Prostate gland (tissue), 2 donors: ENCODE measurements at regions not wholly inside any gene's neighbourhood (a gene's known extent, or its start where the extent isn't known, plus 50 kb on each side); places are given as distances from the start of the nearest gene placed in this dataset.
A peak's percentile ranks its signal among the peaks of the same experiment; 100 is the strongest.

ENCODE experiments used
- DNase-seq: peaks from one replicate; pipeline ENCODE4 v3.0.0-alpha.2; 2019; ENCODE audit warnings: low spot score
- H3K27ac ChIP-seq, 2 donors: fragments of 200-600 bp; sonication (generic); 2 replicates each; pipeline ENCODE4 v1.5.1; 2017 to 2019
- H3K27me3 ChIP-seq: fragments of 200-600 bp; sonication (generic); replicated peaks from 2 replicates; pipeline ENCODE4 v1.5.1; 2019; ENCODE audit not compliant: insufficient read depth
- H3K36me3 ChIP-seq, 2 donors: fragments of 200-600 bp; sonication (generic); 1 replicate in 1 of 2; 2 replicates in 1 of 2; pipeline versions ENCODE4 v1.5.1 to v1.8.1; 2017 to 2019
- H3K4me1 ChIP-seq: fragments of 200-600 bp; sonication (generic); replicated peaks from 2 replicates; pipeline ENCODE4 v1.5.1; 2019
- H3K4me3 ChIP-seq, 2 donors: fragments of 200-600 bp; sonication (generic); 2 replicates each; pipeline ENCODE4 v1.5.1; 2017 to 2019
- H3K9me3 ChIP-seq: fragments of 200-600 bp; sonication (generic); 2 replicates; pipeline ENCODE4 v1.5.1; 2017
- POLR2A ChIP-seq: fragments of 450-650 bp; IDR thresholded peaks from one replicate; pipeline ENCODE4 v1.6.1; 2016; ENCODE audit warnings: antibody characterized with exemption, mild to moderate bottlenecking
- POLR2AphosphoS5 ChIP-seq: sonication (generic); formaldehyde crosslinking; IDR thresholded peaks from one replicate; pipeline ENCODE4 v1.6.1; 2017; ENCODE audit warnings: antibody characterized with exemption
- WGBS: methylation state at CpG from one replicate; pipeline ENCODE4 v1.1.5; 2018; 5-methylcytosine and 5-hydroxymethylcytosine counted together
- intact Hi-C: fragments of 100-400 bp; cut with DNase I; formaldehyde crosslinking; loops from one replicate; pipeline ENCODE4 v1.14.2; 2022
- TF ChIP-seq, protein P1 (sequence below), 4 experiments: fragments of 200-600 bp in 2 of 4; fragments of 450-650 bp in 2 of 4; sonication (generic) in 2 of 4; IDR thresholded peaks; 1 replicate in 3 of 4; 2 replicates in 1 of 4; pipeline ENCODE4 v1.5.1; 2016 to 2019; ENCODE audit warnings: antibody characterized with exemption in 4 of 4, mild to moderate bottlenecking in 2 of 4, moderate library complexity in 2 of 4

DNA sequence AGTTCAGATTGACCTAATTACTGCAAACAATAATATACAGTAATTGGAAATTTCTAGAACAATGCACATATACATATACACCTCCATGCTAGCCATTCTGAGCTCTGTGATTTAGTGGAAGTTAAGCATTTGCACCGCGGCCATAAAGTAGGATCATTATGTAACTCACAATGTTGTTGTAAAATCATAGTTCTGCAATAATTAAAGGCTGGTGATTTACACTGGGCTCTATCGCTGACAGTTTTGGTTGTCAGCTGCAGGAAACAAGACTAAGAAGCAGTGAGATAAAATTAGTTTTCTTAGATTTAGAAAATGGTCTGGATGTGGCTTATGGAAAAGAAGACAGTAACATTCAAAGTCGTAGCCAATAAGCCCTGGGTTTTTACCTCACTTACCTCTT lies 776.3 kb downstream of the TMEM121 start:
- Histone ChIP-seq H3K27me3 (no peaks in the 10 kb centered on the region), H3K9me3 (no peaks in the 10 kb centered on the region), H3K27ac (no peak overlapping the region), H3K4me3 (no peak overlapping the region), H3K36me3 (no peaks in the 10 kb centered on the region), H3K4me1 (no peaks in the 10 kb centered on the region)
- intact Hi-C loops: no loop called here
- no peak for DNase-seq
- no peak for TF ChIP-seq POLR2AphosphoS5
- TF ChIP-seq, protein P1, sequence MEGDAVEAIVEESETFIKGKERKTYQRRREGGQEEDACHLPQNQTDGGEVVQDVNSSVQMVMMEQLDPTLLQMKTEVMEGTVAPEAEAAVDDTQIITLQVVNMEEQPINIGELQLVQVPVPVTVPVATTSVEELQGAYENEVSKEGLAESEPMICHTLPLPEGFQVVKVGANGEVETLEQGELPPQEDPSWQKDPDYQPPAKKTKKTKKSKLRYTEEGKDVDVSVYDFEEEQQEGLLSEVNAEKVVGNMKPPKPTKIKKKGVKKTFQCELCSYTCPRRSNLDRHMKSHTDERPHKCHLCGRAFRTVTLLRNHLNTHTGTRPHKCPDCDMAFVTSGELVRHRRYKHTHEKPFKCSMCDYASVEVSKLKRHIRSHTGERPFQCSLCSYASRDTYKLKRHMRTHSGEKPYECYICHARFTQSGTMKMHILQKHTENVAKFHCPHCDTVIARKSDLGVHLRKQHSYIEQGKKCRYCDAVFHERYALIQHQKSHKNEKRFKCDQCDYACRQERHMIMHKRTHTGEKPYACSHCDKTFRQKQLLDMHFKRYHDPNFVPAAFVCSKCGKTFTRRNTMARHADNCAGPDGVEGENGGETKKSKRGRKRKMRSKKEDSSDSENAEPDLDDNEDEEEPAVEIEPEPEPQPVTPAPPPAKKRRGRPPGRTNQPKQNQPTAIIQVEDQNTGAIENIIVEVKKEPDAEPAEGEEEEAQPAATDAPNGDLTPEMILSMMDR (IDR thresholded peaks at IDR 0.05): no peak
- TF ChIP-seq POLR2A: no peak
- WGBS: 39% methylated on average over 4 of the region's 4 CpGs

DNA sequence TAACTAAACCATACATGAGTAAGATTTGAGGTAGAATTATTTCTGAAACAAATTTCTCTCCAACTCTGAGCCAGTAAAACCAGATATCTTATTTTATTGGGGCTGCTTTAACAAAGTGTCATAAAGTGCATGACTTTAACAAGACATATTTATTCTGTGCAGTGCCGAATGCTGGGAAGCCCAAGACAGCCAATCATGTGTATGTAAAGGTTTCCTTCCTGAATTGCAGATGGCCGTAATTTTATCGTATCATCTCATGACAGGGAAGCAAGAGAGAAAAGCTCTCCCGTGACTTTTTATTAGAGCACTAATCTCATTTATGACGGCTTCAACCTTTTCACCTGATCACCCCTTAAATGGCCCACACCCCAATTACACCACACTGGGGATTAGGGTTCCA lies 777.9 kb downstream of the TMEM121 start:
- TF ChIP-seq POLR2AphosphoS5: no peak
- TF ChIP-seq, protein P1 (IDR thresholded peaks at IDR 0.05): no peak
- TF ChIP-seq POLR2A: no peak
- Histone ChIP-seq H3K9me3 (no peaks in the 10 kb centered on the region), H3K4me1 (no peaks in the 10 kb centered on the region), H3K36me3 (no peaks in the 10 kb centered on the region), H3K27ac (no peak overlapping the region), H3K4me3 (no peak overlapping the region), H3K27me3 (no peaks in the 10 kb centered on the region)
- 72% methylated on average over 5 of the region's 5 CpGs for WGBS
- intact Hi-C loops: no loop called here
- DNase-seq: no peak

DNA sequence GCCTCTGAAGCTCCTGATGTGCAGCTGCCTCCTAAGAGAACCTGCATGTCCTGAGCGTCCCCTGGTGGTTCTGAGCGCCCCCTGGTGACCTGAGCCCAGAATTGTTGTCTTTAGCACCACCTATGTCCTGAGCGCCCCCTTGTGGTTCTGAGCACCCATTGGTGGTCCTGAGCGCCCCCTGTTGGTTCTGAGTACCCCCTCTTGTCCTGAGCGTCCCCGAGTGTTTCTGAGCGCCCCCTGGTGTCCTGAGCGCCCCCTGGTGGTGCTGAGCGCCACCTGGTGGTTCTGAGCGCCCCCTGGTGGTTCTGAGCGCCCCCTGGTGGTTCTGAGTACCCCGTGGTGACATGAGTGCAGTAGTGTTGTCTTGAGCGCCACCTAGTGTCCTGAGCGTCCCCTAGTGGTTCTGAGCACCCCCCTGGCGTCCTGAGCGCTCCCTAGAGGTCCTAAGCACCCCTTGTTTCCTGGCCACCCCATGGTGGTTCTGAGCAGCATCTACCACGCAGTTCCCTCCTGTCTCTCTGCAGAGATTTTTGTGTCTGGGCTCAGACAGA lies 782.5 kb downstream of the TMEM121 start:
- no peak overlapping the region for H3K27ac ChIP-seq

DNA sequence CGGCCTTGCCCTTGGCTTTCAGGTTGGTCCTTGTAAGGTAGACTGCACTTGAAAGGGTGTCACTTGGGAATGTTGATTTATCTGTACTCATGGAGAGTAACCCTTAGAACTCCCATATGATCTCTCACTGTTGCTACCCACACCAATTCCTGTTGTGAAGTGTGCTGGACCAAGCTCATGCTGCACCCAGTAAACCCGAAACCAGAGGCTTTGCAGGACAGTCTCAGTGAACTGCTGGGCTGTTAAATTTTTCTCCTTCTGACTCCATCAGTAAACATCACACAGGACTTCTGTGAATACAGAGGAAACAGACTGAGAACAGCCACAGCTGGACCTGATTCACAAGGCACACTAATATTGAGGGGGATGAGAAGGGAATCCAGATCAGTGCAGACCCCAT lies 783.0 kb downstream of the TMEM121 start:
- Histone ChIP-seq H3K27ac (no peak overlapping the region), H3K36me3 (no peaks in the 10 kb centered on the region), H3K4me3 (no peak overlapping the region), H3K9me3 (no peaks in the 10 kb centered on the region), H3K27me3 (no peaks in the 10 kb centered on the region), H3K4me1 (no peaks in the 10 kb centered on the region)
- no peak for DNase-seq
- 80% methylated on average over 2 of the region's 2 CpGs for WGBS
- TF ChIP-seq, protein P1 (IDR thresholded peaks at IDR 0.05): no peak
- TF ChIP-seq POLR2A: no peak
- no peak for TF ChIP-seq POLR2AphosphoS5
- intact Hi-C loops: no loop called here

More for the DNA sequence above, 782.5 kb downstream of the TMEM121 start:
- H3K4me3 ChIP-seq: no peak overlapping the region
- H3K36me3 ChIP-seq: no peaks in the 10 kb centered on the region
- no peaks in the 10 kb centered on the region for H3K4me1 ChIP-seq
- DNase-seq: no peak
- TF ChIP-seq POLR2A (no peak), POLR2AphosphoS5 (no peak)
- TF ChIP-seq, protein P1 (IDR thresholded peaks at IDR 0.05): peak in 2 of 4 experiments; percentile 25 to 65
- intact Hi-C loops: no loop called here
- no peaks in the 10 kb centered on the region for H3K27me3 ChIP-seq
- H3K9me3 ChIP-seq: no peaks in the 10 kb centered on the region
- 56% methylated on average over 17 of the region's 17 CpGs for WGBS

DNA sequence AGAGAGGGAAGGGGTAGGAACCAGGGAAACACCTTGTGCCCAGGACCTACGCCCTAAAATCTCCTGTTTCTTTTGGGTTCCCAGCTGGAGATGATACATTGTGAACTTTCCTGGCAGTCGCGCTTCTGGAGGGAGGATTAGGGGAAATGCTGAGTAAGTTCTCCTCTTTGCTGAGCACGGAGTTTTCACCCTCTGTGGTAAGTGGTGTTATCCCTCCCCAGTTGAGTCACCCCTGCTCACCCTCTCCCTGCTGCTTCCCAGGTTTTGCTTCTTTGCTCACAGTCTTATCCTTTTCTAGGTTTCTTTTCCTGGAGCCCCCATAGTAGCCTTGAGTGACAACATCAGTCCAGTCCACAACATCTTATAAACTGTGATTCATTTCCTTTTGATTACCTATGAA lies 789.1 kb downstream of the TMEM121 start:
- intact Hi-C loops: no loop called here
- Histone ChIP-seq H3K9me3 (no peaks in the 10 kb centered on the region), H3K27ac (no peak overlapping the region), H3K36me3 (no peaks in the 10 kb centered on the region), H3K27me3 (no peaks in the 10 kb centered on the region), H3K4me1 (no peaks in the 10 kb centered on the region), H3K4me3 (no peak overlapping the region)
- 30% methylated on average over 4 of the region's 4 CpGs for WGBS
- DNase-seq: no peak
- no peak for TF ChIP-seq POLR2A
- TF ChIP-seq, protein P1 (IDR thresholded peaks at IDR 0.05): no peak
